ENCODE measurements at regions not wholly inside any gene's neighbourhood (a gene's known extent, or its start where the extent isn't known, plus 50 kb on each side); places are given as distances from the start of the nearest gene placed in this dataset.

- TF ChIP-seq CTCF (IDR thresholded peaks at IDR 0.05) (no peak), ZFX (IDR thresholded peaks at IDR 0.05; ENCODE audit: borderline replicate concordance) (no peak)
Measured at GRCh38 chr4:64857198-64857597, 447.9 kb upstream of the TECRL start.

All from 22Rv1 (cell line).